Activated CD8-positive, alpha-beta memory T cell treated with anti-CD3 and anti-CD28 coated beads, Interleukin-2, amount 10 ng/mL, durations not matched to agents 7 days and 5 days (primary cell): ENCODE measurements at regions not wholly inside any gene's neighbourhood (a gene's known extent, or its start where the extent isn't known, plus 50 kb on each side); places are given as distances from the start of the nearest gene placed in this dataset.

Experiments
- ATAC-seq: fragments of 150-1000 bp; cut with Tn5 transposase; one replicate; pipeline ENCODE4 v1.10.0; 2021; ENCODE audit warnings: moderate library complexity
- CTCF ChIA-PET: fragments of 350-600 bp; sonication (Branson Sonifier 250); formaldehyde crosslinking; loops from one replicate; lab custom pipeline; 2021; ENCODE audit warnings: antibody characterized with exemption; lab: Charles Lee
- DNase-seq: peaks from one replicate; pipeline ENCODE4 v3.0.0-alpha.2; 2020
- H3K27ac Mint-ChIP-seq: one replicate; pipeline ENCODE4 v1.8.0; 2021; ENCODE audit warnings: mild to moderate bottlenecking, mixed read lengths
- H3K27me3 Mint-ChIP-seq: one replicate; pipeline ENCODE4 v1.8.0; 2021; ENCODE audit warnings: mixed read lengths
- H3K36me3 Mint-ChIP-seq: one replicate; pipeline ENCODE4 v1.8.0; 2021; ENCODE audit warnings: mild to moderate bottlenecking, mixed read lengths
- H3K4me1 Mint-ChIP-seq: one replicate; pipeline ENCODE4 v1.8.0; 2021; ENCODE audit warnings: mixed read lengths
- H3K4me3 Mint-ChIP-seq: one replicate; pipeline ENCODE4 v1.8.0; 2021; ENCODE audit warnings: mild to moderate bottlenecking, moderate library complexity, mixed read lengths
- H3K9me3 Mint-ChIP-seq: one replicate; pipeline ENCODE4 v1.8.0; 2022; ENCODE audit warnings: low read depth, mixed read lengths

- H3K36me3 Mint-ChIP-seq = no peaks in the 10 kb centered on the region
- H3K27me3 Mint-ChIP-seq = no peaks in the 10 kb centered on the region
- H3K4me1 Mint-ChIP-seq = no peaks in the 10 kb centered on the region
- no peak for ATAC-seq
- H3K9me3 Mint-ChIP-seq = no peaks in the 10 kb centered on the region
- CTCF ChIA-PET = no interaction called here
- DNase-seq = no peak
- no peak overlapping the region for H3K4me3 Mint-ChIP-seq
- no peak overlapping the region for H3K27ac Mint-ChIP-seq
Observed at GRCh38 chr5:93249651-93250289, 331.2 kb downstream of the NR2F1-AS1 start.

DNA sequence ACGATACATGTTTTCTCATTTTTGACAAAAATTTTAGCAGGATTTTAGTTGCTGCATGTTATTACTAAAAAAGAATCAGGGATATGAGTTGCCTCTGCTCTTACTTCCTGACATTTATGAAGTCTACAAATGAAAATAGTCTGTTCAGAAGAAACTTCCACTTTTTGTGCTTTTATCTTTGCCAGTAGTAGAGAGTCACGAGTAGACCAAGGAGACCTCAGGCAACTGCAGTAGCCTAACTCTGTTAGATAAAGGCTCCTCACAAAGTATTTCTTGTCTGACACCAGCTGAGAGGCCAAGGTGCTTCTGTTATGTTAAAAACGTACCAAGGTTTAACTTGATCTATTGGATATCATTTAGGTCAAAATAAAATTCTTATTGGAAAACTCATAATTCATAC, 333.9 kb downstream of the NR2F1-AS1 start:
- no peak for DNase-seq
- H3K9me3 Mint-ChIP-seq = no peaks in the 10 kb centered on the region
- ATAC-seq = no peak
- H3K27ac Mint-ChIP-seq = no peak overlapping the region
- CTCF ChIA-PET = no interaction called here
- H3K36me3 Mint-ChIP-seq = no peaks in the 10 kb centered on the region
- no peak overlapping the region for H3K4me3 Mint-ChIP-seq
- no peaks in the 10 kb centered on the region for H3K4me1 Mint-ChIP-seq
- H3K27me3 Mint-ChIP-seq = no peaks in the 10 kb centered on the region

GRCh38 chr5:93246090-93246855, 334.7 kb downstream of the NR2F1-AS1 start:
- no peak for DNase-seq
- H3K4me3 Mint-ChIP-seq = no peak overlapping the region
- no peaks in the 10 kb centered on the region for H3K9me3 Mint-ChIP-seq
- no peak overlapping the region for H3K27ac Mint-ChIP-seq
- CTCF ChIA-PET = no interaction called here
- no peak for ATAC-seq
- H3K27me3 Mint-ChIP-seq = no peaks in the 10 kb centered on the region
- no peaks in the 10 kb centered on the region for H3K36me3 Mint-ChIP-seq
- H3K4me1 Mint-ChIP-seq = no peaks in the 10 kb centered on the region

- no peaks in the 10 kb centered on the region for H3K36me3 Mint-ChIP-seq
- no peaks in the 10 kb centered on the region for H3K27me3 Mint-ChIP-seq
- no peak overlapping the region for H3K4me3 Mint-ChIP-seq
- H3K27ac Mint-ChIP-seq = no peak overlapping the region
- H3K4me1 Mint-ChIP-seq = no peaks in the 10 kb centered on the region
- CTCF ChIA-PET = no interaction called here
- ATAC-seq (no peak), DNase-seq (no peak)
- no peaks in the 10 kb centered on the region for H3K9me3 Mint-ChIP-seq
Observed at GRCh38 chr5:93245226-93245625, 335.8 kb downstream of the NR2F1-AS1 start.

DNA sequence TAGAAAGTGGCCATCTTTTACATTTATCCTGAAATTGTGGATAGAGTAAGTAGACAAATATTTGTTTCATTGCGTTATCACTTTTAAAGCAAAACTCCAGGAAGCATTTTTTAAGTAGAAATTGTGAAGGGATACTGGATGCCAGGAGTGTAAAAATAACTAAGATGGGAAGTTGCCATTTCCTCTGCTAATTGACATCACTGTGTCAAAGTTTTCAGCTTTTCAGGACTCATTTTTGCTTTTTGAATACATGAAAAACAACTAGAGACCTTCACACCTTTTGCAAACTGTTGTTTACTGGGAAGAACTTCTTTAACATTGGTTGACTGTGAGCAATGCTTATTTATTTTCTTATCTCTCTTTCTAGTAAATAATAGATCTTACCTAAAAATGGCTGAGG, 337.5 kb downstream of the NR2F1-AS1 start:
- Mint-ChIP-seq H3K27ac (no peak overlapping the region), H3K4me1 (no peaks in the 10 kb centered on the region), H3K4me3 (no peak overlapping the region), H3K36me3 (no peaks in the 10 kb centered on the region), H3K27me3 (no peaks in the 10 kb centered on the region), H3K9me3 (no peaks in the 10 kb centered on the region)
- CTCF ChIA-PET = no interaction called here
- ATAC-seq = no peak
- DNase-seq = no peak

- CTCF ChIA-PET = no interaction called here
- H3K9me3 Mint-ChIP-seq = no peaks in the 10 kb centered on the region
- no peak overlapping the region for H3K4me3 Mint-ChIP-seq
- H3K27me3 Mint-ChIP-seq = no peaks in the 10 kb centered on the region
- no peak overlapping the region for H3K27ac Mint-ChIP-seq
- H3K4me1 Mint-ChIP-seq = no peaks in the 10 kb centered on the region
- DNase-seq (no peak), ATAC-seq (no peak)
- H3K36me3 Mint-ChIP-seq = no peaks in the 10 kb centered on the region
Observed at GRCh38 chr5:93240228-93240834, 340.7 kb downstream of the NR2F1-AS1 start.

- no peak for ATAC-seq
- no peak for DNase-seq
- H3K36me3 Mint-ChIP-seq = no peaks in the 10 kb centered on the region
- H3K9me3 Mint-ChIP-seq = no peaks in the 10 kb centered on the region
- H3K4me1 Mint-ChIP-seq = no peaks in the 10 kb centered on the region
- no peak overlapping the region for H3K27ac Mint-ChIP-seq
- CTCF ChIA-PET = no interaction called here
- no peaks in the 10 kb centered on the region for H3K27me3 Mint-ChIP-seq
- no peak overlapping the region for H3K4me3 Mint-ChIP-seq
Observed at GRCh38 chr5:93236807-93237421, 344.1 kb downstream of the NR2F1-AS1 start.

- no peak overlapping the region for H3K4me3 Mint-ChIP-seq
- no peaks in the 10 kb centered on the region for H3K4me1 Mint-ChIP-seq
- H3K27me3 Mint-ChIP-seq = no peaks in the 10 kb centered on the region
- DNase-seq (no peak), ATAC-seq (no peak)
- no peak overlapping the region for H3K27ac Mint-ChIP-seq
- no peaks in the 10 kb centered on the region for H3K36me3 Mint-ChIP-seq
- CTCF ChIA-PET = no interaction called here
- H3K9me3 Mint-ChIP-seq = no peaks in the 10 kb centered on the region
Observed at GRCh38 chr5:93235761-93236160, 345.3 kb downstream of the NR2F1-AS1 start.

DNA sequence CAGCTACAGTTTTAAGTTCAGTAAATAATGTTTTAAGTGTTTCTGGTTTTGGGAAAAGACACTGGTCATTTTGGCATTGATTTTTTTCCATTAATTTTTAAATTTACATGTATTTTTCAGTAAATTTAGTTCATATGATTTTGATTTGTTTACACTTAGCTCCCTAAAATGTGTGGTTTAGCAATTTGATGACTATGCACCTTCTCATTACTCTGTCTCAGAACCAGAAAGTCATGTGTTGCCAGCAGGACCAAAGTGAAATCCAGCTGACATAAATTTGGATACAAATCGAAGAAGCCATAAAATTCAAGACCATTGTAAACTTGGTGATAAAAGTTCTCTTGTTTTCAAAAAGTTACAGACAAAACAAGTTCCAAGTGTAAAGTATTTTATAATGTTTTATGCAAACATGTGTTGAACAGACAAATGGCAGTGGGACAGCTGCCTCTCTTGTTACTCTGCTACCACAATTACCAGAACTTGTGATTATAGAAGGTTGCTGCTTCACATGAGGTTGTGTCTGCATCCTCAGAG, 354.8 kb downstream of the NR2F1-AS1 start:
- Mint-ChIP-seq H3K27me3 (no peaks in the 10 kb centered on the region), H3K9me3 (peaks cover 2% of the 10 kb centered on the region), H3K36me3 (no peaks in the 10 kb centered on the region), H3K4me1 (no peaks in the 10 kb centered on the region), H3K27ac (no peak overlapping the region), H3K4me3 (no peak overlapping the region)
- DNase-seq (no peak), ATAC-seq (no peak)
- CTCF ChIA-PET = no interaction called here

DNA sequence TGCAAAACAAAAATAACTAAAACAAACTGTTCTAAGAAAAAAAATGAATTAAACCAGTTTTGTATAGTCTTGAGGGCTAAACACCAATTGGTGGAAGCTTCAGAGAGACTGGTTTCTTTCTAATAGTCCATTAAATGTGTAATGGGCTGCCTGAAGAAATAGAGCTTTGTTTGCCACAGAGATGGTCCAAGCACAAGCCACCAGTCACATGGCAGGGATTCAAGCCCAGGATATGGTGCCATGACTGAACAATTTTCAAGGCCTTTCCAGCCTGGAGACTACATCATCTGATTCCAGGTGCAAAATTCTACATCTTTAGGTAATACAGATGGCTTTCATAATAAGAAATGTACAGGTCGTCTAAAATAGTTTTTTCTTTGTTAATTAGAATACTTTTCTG, 355.3 kb downstream of the NR2F1-AS1 start:
- Mint-ChIP-seq H3K4me1 (no peaks in the 10 kb centered on the region), H3K4me3 (no peak overlapping the region), H3K27ac (no peak overlapping the region), H3K36me3 (no peaks in the 10 kb centered on the region), H3K27me3 (no peaks in the 10 kb centered on the region), H3K9me3 (peaks cover 2% of the 10 kb centered on the region)
- ATAC-seq (no peak), DNase-seq (no peak)
- CTCF ChIA-PET = no interaction called here

DNA sequence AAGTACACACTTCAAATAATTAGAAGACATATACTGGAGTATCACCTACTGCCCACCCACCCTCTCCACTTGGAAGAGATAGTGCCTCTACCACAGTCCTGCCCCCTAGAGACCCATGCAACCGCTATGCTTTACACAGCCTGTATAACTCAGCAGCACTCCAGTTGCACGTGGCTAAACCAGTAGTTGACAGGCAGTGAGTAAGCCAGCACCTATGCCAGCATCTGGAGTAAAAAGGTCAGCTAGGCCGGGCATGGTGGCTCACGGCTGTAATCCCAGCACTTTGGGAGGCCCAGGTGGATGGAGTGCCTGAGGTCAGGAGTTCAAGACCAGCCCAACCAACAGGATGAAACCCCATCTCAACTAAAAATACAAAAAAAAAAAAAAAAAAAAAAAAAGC, 356.4 kb downstream of the NR2F1-AS1 start:
- CTCF ChIA-PET = no interaction called here
- no peak overlapping the region for H3K27ac Mint-ChIP-seq

GRCh38 chr5:93221773-93222172, 359.2 kb downstream of the NR2F1-AS1 start:
- Mint-ChIP-seq H3K4me3 (no peak overlapping the region), H3K9me3 (peaks cover 2% of the 10 kb centered on the region), H3K27me3 (no peaks in the 10 kb centered on the region), H3K36me3 (no peaks in the 10 kb centered on the region), H3K4me1 (no peaks in the 10 kb centered on the region), H3K27ac (no peak overlapping the region)
- no peak for DNase-seq
- no peak for ATAC-seq
- CTCF ChIA-PET = no interaction called here

More for the DNA sequence above, 356.4 kb downstream of the NR2F1-AS1 start:
- DNase-seq (no peak), ATAC-seq (no peak)
- H3K36me3 Mint-ChIP-seq = no peaks in the 10 kb centered on the region
- H3K27me3 Mint-ChIP-seq = no peaks in the 10 kb centered on the region
- no peak overlapping the region for H3K4me3 Mint-ChIP-seq
- H3K4me1 Mint-ChIP-seq = no peaks in the 10 kb centered on the region
- H3K9me3 Mint-ChIP-seq = peaks cover 2% of the 10 kb centered on the region

- no peaks in the 10 kb centered on the region for H3K27me3 Mint-ChIP-seq
- H3K4me1 Mint-ChIP-seq = no peaks in the 10 kb centered on the region
- H3K27ac Mint-ChIP-seq = no peak overlapping the region
- H3K4me3 Mint-ChIP-seq = no peak overlapping the region
- CTCF ChIA-PET = no interaction called here
- no peaks in the 10 kb centered on the region for H3K36me3 Mint-ChIP-seq
- no peaks in the 10 kb centered on the region for H3K9me3 Mint-ChIP-seq
- DNase-seq (no peak), ATAC-seq (no peak)
Observed at GRCh38 chr5:93220431-93220830, 360.6 kb downstream of the NR2F1-AS1 start.
